D721Med (cell line): ENCODE measurements at regions not wholly inside any gene's neighbourhood (a gene's known extent, or its start where the extent isn't known, plus 50 kb on each side); places are given as distances from the start of the nearest gene placed in this dataset.

Experiments
- DNase-seq: peaks from one replicate; pipeline ENCODE4 v3.0.0; 2011; ENCODE audit warnings: low spot score; ENCODE audit not compliant: insufficient read length
- FAIRE-seq: peaks from 2 replicates; lab custom pipeline; 2011; peaks lifted over from hg19 to GRCh38; lab: Jason Lieb, UNC
- TF ChIP-seq, protein P1 (sequence below): IDR thresholded peaks from 2 replicates; pipeline ENCODE4 v1.5.1; 2012; ENCODE audit warnings: mild to moderate bottlenecking, control low read depth; ENCODE audit not compliant: insufficient read depth; ENCODE audit errors: missing control alignments

GRCh38 chr20:56800088-56800487 lies 171.0 kb downstream of the TFAP2C start:
- no peak for DNase-seq
- TF ChIP-seq, protein P1, sequence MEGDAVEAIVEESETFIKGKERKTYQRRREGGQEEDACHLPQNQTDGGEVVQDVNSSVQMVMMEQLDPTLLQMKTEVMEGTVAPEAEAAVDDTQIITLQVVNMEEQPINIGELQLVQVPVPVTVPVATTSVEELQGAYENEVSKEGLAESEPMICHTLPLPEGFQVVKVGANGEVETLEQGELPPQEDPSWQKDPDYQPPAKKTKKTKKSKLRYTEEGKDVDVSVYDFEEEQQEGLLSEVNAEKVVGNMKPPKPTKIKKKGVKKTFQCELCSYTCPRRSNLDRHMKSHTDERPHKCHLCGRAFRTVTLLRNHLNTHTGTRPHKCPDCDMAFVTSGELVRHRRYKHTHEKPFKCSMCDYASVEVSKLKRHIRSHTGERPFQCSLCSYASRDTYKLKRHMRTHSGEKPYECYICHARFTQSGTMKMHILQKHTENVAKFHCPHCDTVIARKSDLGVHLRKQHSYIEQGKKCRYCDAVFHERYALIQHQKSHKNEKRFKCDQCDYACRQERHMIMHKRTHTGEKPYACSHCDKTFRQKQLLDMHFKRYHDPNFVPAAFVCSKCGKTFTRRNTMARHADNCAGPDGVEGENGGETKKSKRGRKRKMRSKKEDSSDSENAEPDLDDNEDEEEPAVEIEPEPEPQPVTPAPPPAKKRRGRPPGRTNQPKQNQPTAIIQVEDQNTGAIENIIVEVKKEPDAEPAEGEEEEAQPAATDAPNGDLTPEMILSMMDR, result no peak
- no peak for FAIRE-seq

- DNase-seq (no peak), FAIRE-seq (no peak)
Observed at GRCh38 chr20:56801971-56802755, 173.1 kb downstream of the TFAP2C start.

DNA sequence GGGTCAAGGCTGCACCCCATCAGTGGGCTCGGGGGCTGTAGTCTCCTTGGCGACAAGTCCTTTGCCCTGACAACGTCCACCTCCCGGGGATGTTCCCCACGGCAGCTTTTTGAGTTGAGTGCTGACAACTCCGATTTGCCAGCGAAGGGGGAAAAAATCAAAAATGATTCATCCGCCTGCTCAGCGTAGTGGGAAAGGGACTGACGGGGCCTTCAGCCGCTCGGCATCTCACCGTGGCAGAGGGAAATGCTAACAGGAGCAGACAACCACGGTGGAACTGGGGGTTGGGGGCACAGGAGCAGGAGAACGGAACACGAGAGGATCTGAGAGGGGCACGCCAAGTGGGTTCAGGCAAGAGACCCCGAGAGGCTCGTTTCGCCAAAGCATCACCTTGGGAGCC lies 173.7 kb downstream of the TFAP2C start:
- TF ChIP-seq, protein P1, result no peak
- DNase-seq (no peak), FAIRE-seq (no peak)

More at GRCh38 chr20:56801971-56802755, 173.1 kb downstream of the TFAP2C start:
- TF ChIP-seq, protein P1, result no peak

GRCh38 chr20:56805313-56805712 lies 176.2 kb downstream of the TFAP2C start:
- TF ChIP-seq, protein P1, result no peak
- FAIRE-seq, result no peak
- DNase-seq, result no peak

GRCh38 chr20:56805966-56806365 lies 176.9 kb downstream of the TFAP2C start:
- FAIRE-seq (no peak), DNase-seq (no peak)
- TF ChIP-seq, protein P1, result no peak

GRCh38 chr20:56806952-56807517 lies 177.9 kb downstream of the TFAP2C start:
- FAIRE-seq (no peak), DNase-seq (no peak)
- TF ChIP-seq, protein P1, result no peak

DNA sequence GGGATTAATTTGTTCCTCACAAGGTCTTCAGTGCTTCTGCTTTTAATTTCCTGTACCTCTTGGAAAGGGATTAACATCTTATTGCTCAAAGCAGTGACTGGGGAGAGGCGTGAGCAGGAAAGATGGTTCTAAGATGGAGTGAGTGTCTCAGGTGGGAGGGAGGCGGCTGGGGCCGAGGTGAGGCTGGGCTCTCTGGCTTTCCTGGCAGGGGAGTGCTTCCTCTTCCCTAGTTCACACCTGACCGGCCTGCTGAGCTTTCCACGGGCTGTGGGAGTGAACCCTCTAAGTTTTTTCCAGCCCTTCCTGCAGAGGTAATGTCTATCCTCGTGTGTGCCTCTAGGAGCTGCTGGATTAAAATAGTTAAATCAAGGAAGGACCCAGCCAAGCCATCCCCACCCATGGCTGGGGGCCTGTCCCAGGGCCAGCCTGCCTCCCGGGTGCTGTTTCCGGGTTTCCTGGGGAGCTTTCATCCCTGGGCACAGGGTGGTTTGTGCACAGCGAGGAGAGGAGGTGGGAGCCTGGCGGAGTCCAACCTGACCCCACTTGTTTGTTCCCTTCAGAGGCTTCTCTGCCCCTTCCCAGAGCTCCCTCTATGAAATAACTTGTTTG lies 179.1 kb downstream of the TFAP2C start:
- no peak for FAIRE-seq
- DNase-seq, result no peak
- TF ChIP-seq, protein P1, result no peak
